SJSA1 (cell line): ENCODE measurements at regions not wholly inside any gene's neighbourhood (a gene's known extent, or its start where the extent isn't known, plus 50 kb on each side); places are given as distances from the start of the nearest gene placed in this dataset.
"Not testable (repeated sequence)": the region's sequence is repeated elsewhere in the genome, so short reads cannot be mapped to it uniquely, and the experiment has no call there.

Experiments used
- DNase-seq, 2 experiments: peaks; one replicate each; pipeline ENCODE4 v3.0.0-alpha.2; 2015 to 2020; ENCODE audit warnings: low spot score in 2 of 2, low read depth in 1 of 2
- H3K27ac ChIP-seq: fragments of 250-450 bp; sonication (Bioruptor Pico); 2 replicates; pipeline ENCODE4 v1.5.1; 2020; ENCODE audit warnings: mild to moderate bottlenecking, moderate library complexity
- H3K27me3 ChIP-seq: fragments of 250-450 bp; sonication (Bioruptor Pico); replicated peaks from 2 replicates; pipeline ENCODE4 v1.5.1; 2020; ENCODE audit warnings: mild to moderate bottlenecking, moderate library complexity
- H3K36me3 ChIP-seq: fragments of 250-450 bp; sonication (Bioruptor Pico); 2 replicates; pipeline ENCODE4 v1.5.1; 2020; ENCODE audit warnings: mild to moderate bottlenecking
- H3K4me1 ChIP-seq: fragments of 250-450 bp; sonication (Bioruptor Pico); replicated peaks from 2 replicates; pipeline ENCODE4 v1.6.1; 2021; ENCODE audit warnings: mild to moderate bottlenecking
- H3K4me3 ChIP-seq: fragments of 250-450 bp; sonication (Bioruptor Pico); 2 replicates; pipeline ENCODE4 v1.5.1; 2020; ENCODE audit warnings: mild to moderate bottlenecking
- H3K9me3 ChIP-seq: fragments of 250-450 bp; sonication (Bioruptor Pico); replicated peaks from 2 replicates; pipeline ENCODE4 v1.5.1; 2020; ENCODE audit warnings: mild to moderate bottlenecking

DNA sequence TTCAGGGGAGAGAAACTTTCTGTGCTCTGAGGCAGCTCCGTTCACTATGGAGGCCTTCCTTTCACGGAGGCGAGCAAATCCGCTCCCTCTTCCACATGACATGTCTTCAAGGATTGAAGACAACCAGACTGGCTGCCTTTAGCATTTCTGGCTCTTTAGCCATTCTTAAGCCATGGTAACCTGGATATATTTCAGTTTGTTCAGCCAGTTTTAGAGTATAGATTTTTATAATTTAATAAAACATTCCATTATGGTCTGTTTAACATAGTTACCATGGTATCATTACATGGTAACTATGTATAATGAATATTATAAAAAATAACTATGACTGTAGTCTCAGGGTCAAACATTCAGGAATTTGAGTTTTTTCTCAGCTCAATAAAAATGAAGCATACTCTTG, 54.2 kb upstream of the NFIA start:
- no peaks in the 10 kb centered on the region for H3K9me3 ChIP-seq
- H3K36me3 ChIP-seq, result no peaks in the 10 kb centered on the region
- H3K27me3 ChIP-seq, result no peaks in the 10 kb centered on the region
- H3K4me1 ChIP-seq, result no peaks in the 10 kb centered on the region
- no peak overlapping the region for H3K27ac ChIP-seq
- DNase-seq, result no peak
- no peak overlapping the region for H3K4me3 ChIP-seq

DNA sequence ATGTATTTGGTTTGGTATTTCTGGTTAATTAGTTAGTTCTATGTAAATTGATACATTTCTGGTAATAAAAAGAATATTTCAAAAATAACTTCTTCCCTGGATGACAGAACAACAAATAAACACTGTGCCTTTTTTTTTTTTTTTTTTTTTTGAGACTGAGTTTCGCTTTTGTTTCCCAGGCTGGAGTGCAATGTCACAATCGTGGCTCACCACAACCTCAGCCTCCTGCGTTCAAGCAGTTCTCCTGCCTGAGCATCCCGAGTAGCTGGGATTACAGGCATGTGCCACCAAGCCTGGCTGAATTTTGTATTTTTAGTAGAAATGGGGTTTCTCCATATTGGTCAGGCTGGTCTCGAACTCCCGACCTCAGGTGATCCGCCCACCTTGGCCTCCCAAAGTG, 64.3 kb upstream of the NFIA start:
- H3K27me3 ChIP-seq, DNase-seq, H3K9me3 ChIP-seq, H3K4me3 ChIP-seq, H3K4me1 ChIP-seq, H3K27ac ChIP-seq, H3K36me3 ChIP-seq: not testable (repeated sequence)

DNA sequence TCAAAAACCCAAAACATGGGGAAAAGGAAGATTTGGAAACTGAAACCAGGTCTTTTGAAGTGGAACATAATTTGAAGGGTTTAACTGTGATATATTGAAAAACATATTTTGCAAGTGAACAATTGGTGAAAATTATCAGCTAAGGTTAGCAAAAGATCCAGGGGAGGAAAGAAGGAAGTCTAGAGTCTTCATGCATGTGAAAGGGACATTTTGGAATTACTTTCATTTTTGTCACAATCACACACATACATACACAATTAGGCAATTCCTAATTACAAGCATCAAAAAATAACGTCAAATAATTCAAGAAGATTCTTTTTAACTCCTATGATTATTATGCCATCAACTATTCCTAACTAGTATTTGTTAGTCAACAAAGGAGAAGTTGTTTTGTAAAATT, 64.7 kb upstream of the NFIA start:
- Histone ChIP-seq H3K36me3 (no peaks in the 10 kb centered on the region), H3K27ac (no peak overlapping the region), H3K4me3 (no peak overlapping the region), H3K4me1 (no peaks in the 10 kb centered on the region), H3K9me3 (no peaks in the 10 kb centered on the region), H3K27me3 (0 out of 2 replicates have a peak, but pooled peaks cover 4% of the 10 kb centered on the region)
- DNase-seq, result no peak

DNA sequence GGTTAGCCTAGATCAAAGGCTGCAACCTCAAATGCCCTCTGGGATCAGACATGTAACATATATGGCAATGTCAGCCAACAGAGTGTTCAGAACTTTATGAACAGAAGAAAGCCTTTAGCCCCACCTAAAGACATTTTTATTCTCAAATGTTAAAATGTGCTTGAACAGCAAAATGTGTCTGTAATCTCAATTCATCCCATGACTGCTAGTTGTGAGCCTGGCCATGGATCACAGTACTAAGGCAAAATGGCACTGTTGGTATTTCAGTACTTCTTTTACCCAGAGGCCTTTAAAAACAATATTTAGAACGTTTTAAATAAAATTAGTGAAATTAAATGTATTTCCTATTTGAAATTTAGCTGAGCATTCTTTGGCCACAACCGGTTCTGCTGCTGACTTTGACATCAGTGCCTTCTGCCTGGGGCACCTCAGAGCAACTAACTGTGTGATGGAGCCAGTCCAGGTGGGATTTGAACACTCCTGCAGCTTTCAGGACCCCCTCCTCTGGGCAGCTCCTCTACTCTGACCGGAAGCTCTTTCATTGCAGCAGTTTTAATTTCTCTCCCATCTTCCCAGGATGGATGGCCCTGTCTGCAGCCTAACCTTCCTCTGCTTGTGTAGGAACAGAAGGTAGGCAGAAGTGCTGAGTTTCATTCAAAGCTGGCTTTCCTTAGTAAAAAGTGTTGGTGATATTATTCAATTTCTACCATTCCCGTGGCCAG, 68.3 kb upstream of the NFIA start:
- H3K9me3 ChIP-seq, result no peaks in the 10 kb centered on the region
- H3K36me3 ChIP-seq, result no peaks in the 10 kb centered on the region
- no peak overlapping the region for H3K27ac ChIP-seq
- no peak for DNase-seq
- no peaks in the 10 kb centered on the region for H3K27me3 ChIP-seq
- no peak overlapping the region for H3K4me3 ChIP-seq
- H3K4me1 ChIP-seq, result no peaks in the 10 kb centered on the region

DNA sequence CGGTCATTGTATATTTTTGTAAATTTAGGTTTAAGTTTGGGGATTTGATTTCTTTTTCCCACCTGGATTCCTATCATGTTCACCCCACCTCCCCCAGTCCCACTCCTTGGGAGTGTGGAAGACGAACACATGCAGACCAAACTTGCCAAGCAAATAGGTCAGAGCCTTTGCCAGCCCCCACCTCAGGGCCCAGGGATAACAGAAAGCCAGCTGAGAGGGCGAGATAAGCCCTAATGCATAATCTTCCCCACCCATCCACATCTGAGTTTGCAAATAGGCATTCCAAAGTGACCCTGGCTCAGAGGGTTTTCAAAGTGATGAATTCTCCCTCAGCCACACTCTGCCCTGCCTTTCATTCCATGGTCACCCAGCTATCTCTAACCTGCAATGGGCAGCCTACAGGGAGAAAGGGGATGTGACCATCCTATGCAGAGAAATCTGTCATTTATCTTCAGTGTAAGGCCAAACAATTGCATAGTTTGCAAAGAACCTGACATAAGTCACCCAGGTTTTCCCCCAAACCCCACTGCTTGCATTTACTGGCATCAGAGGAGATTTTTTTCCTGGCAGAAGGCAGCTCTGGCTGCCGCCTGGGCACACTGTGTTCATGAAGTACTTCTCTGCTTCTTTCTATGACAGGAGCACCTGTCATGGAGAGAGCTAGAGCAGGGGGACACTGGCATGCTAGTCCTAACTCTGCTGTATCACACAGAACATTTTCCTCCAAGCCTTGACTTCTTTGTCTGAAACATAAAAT, 69.0 kb upstream of the NFIA start:
- Histone ChIP-seq H3K27me3 (no peaks in the 10 kb centered on the region), H3K9me3 (no peaks in the 10 kb centered on the region), H3K4me1 (no peaks in the 10 kb centered on the region), H3K36me3 (no peaks in the 10 kb centered on the region), H3K27ac (no peak overlapping the region), H3K4me3 (no peak overlapping the region)
- DNase-seq, result no peak

DNA sequence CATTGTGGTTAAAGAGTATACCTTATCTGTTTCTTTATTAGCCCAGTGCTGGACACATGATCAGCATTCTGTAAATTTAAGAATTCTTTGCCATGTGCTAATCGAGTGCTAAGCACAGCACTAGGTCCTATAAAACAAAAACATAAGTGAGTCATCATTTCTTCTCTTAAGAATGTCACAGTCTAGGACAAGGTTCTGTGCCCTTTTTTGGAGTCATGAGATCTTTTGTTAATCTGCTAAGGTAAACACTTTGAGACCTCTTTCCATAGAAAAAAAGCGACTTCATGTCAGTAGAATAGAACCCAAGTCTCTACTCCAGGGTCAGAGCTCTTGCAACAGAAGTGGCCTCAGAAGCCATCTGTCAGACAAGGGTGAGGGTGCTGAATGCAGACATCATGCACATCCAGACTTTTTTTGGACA, 70.0 kb upstream of the NFIA start:
- Histone ChIP-seq H3K27ac (no peak overlapping the region), H3K4me3 (no peak overlapping the region), H3K27me3 (no peaks in the 10 kb centered on the region), H3K9me3 (no peaks in the 10 kb centered on the region), H3K4me1 (no peaks in the 10 kb centered on the region), H3K36me3 (no peaks in the 10 kb centered on the region)
- no peak for DNase-seq

DNA sequence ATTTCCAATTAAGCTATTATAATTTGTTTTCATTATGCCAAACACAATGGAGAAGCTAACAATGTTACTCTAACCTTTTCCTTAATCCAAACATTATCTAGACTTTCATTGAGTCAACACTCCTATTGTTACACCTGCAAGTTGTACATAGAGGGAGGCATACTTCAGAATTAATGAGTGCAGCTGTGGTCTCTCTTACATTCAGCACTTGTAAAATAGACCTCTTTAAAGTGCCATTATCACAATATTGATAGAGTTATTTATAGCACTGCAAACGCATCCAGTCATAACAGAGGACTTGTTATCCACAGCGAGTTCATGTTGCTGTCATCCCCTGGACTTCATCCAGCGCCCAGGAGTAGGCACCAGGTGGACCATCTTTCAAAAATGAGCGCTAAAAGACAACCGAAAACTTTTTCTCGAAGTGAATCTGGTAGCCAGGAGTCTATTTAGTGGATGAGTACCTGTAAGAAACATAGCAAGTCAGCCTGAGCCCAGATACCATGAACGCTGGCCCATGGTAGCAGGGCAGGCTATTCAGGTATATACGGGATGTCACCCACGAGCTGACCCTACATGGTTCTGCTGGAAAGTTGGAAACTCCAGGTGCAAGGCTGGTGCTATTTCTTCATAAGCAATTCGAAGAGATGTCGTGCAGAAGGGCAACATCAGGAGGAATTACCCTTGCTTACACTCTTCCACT, 70.6 kb upstream of the NFIA start:
- H3K27ac ChIP-seq, result no peak overlapping the region
- H3K4me1 ChIP-seq, result no peaks in the 10 kb centered on the region
- no peaks in the 10 kb centered on the region for H3K9me3 ChIP-seq
- H3K4me3 ChIP-seq, result no peak overlapping the region
- no peak for DNase-seq
- H3K27me3 ChIP-seq, result no peaks in the 10 kb centered on the region
- no peaks in the 10 kb centered on the region for H3K36me3 ChIP-seq

DNA sequence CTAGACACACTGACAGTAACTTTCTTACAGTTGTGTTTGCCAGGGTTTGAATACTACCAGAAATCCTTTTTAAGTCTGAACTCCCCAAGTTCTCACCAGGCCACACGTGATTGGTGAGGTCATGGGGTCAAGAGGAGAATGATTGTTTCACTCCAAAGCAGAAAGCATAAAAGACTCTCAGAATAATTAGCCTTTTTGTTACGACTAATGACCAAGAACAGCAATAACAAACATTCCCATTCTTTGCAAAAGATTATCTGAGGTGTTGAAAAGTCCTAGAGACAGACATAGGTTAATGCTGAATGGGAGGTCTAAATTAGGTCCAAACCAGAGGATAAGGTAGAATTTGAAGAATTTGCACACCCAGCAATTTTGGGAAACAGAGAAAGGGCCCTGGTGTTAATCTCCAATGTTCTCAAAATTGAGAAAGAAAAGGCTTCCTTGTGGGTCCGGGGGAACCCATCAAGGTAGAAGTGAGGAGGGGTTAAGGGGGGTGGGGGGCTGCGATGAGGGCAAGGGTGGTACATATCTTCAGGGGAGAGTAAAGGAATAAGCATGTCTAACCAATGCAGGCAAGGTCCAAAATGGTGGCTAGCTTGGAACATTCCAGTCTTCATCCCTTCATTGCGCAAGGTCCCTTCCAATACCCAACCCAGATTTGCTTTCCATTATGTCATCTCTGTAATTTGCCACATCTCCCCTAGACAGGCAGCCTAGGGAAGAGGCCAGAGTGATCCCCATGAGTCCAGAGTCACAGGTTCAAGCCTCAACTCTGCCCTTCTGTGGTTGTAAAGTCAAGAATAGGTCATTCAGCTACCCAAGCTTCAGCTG, 74.6 kb upstream of the NFIA start:
- Histone ChIP-seq H3K27me3 (no peaks in the 10 kb centered on the region), H3K9me3 (no peaks in the 10 kb centered on the region), H3K36me3 (no peaks in the 10 kb centered on the region), H3K27ac (no peak overlapping the region), H3K4me1 (no peaks in the 10 kb centered on the region), H3K4me3 (no peak overlapping the region)
- DNase-seq, result no peak

DNA sequence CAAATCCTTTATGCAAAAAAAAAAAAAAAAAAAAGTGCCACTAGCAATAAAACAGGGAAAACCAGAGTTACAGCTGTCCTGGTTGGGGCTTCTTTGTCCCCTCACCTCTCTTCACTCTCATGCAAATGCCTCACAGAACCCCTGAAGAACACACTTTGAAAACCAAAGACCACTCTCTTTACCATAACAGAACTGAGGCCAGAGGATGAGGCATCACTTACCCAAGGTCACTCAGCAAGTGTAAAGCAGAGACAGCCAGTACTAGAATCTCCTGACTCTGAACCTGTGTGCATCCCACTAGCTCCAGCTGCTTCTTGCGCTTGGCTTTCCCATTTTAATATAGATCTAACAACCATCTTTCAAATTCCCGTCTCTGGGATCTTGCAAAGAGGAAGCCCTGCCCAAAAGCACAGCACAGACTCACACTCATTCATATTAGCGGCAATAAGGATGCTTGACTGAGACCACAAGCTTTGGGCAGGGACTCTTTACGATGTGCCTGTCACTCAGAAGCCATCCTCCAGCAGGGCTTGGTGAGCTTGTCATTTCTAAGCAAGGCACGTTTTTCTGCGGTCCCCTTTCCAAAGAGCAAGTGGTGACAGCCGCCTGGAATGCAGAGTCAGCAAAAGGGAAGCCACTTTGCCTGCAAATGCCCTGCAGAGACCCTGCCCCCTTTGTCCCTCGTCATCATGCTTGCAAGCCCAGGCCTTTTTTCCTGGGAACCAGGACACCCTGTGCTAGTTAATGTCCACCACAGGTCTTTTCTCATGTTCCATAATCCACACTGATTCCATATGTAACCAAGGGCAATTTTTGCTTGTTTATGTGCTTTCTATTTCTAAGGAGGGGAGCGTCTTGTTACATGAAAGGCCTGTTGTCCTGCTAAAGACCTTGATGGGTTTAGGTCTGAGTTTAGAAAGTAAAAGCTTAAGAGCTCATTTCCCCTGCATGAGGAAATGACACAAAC, 76.5 kb upstream of the NFIA start:
- Histone ChIP-seq H3K27ac (no peak overlapping the region), H3K27me3 (no peaks in the 10 kb centered on the region), H3K4me1 (no peaks in the 10 kb centered on the region), H3K4me3 (no peak overlapping the region), H3K36me3 (no peaks in the 10 kb centered on the region), H3K9me3 (no peaks in the 10 kb centered on the region)
- DNase-seq, result no peak

DNA sequence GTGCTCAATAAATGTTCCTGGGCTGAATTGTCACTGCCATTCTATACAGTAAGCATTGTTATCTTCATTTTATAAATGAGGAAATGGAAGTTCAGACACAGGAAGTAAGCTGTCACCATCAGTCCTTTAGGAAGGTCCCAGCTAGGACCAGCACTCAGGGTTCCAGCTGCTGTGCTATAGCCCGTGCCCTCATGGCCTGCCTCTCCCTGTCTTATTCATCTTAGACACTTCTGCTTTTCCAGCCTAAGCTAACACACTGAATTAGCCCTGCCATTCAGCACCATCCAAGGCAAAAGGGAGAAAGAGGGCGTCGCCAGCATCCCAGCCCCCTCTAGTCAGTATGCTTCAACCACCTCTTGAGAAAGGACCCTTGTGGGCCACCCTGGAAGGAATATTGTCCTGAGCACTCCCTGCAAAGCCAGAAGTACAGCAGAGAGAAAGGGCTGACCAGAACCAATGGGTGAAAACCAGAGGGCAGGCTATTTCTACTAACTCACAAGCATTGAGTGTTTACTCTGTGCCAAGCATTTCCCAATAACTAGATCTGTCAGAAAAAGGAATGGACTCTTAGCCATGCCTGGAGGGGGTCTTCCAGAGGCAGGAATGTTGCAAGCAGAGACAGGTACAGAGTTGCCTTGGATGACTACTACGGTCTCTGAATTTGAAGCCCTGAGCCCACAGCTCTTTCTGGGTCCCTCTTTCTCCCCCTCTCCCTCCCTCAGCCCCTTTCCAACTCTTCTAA, 77.9 kb upstream of the NFIA start:
- no peaks in the 10 kb centered on the region for H3K27me3 ChIP-seq
- H3K4me3 ChIP-seq, result no peak overlapping the region
- H3K9me3 ChIP-seq, result no peaks in the 10 kb centered on the region
- H3K36me3 ChIP-seq, result no peaks in the 10 kb centered on the region
- H3K27ac ChIP-seq, result no peak overlapping the region
- H3K4me1 ChIP-seq, result no peaks in the 10 kb centered on the region
- no peak for DNase-seq

DNA sequence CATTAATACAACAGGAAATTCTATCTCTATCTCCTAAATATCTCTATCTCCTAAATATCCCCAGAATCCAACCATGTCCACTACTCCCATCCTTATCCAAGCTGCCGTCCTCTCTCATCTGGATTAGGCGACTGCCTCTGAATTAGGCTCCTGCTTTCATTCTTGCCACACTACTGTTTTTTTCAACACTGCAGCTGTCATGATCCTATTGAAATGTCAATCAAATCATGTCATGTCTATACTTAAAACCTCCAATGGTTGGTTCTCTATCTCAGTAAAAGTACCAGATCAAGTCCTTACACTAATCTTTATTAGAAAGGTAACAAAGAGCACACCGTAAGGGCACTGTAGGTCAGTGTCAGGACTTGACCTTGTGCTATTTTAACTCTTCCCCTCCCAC, 82.0 kb upstream of the NFIA start:
- no peak for DNase-seq
- Histone ChIP-seq H3K4me3 (no peak overlapping the region), H3K27ac (no peak overlapping the region), H3K9me3 (no peaks in the 10 kb centered on the region), H3K36me3 (no peaks in the 10 kb centered on the region), H3K27me3 (no peaks in the 10 kb centered on the region), H3K4me1 (no peaks in the 10 kb centered on the region)

DNA sequence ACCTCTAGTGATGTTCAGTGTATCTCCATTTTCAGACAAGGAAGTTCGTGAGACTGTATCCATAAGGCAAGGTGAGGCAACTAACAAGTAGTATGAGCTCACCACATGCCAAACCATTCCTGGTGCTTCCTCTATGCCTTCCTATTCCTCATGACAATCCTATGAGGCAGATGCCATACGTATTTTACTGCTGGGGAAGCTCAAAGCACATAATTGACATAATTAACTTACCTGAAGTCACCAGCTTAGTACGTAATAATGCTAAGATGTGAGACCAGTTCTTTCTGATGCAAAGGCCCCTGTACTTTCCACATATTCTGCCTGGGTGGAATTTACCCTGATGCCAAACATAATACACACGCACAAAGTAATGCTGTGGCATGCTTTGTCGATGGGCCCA, 83.6 kb upstream of the NFIA start:
- no peaks in the 10 kb centered on the region for H3K9me3 ChIP-seq
- H3K27me3 ChIP-seq, result no peaks in the 10 kb centered on the region
- no peaks in the 10 kb centered on the region for H3K4me1 ChIP-seq
- H3K36me3 ChIP-seq, result no peaks in the 10 kb centered on the region
- no peak for DNase-seq
- H3K27ac ChIP-seq, result no peak overlapping the region
- no peak overlapping the region for H3K4me3 ChIP-seq
